Subcutaneous abdominal adipose tissue (tissue), 5 donors: ENCODE measurements at regions not wholly inside any gene's neighbourhood (a gene's known extent, or its start where the extent isn't known, plus 50 kb on each side); places are given as distances from the start of the nearest gene placed in this dataset.
"Not testable (repeated sequence)": the region's sequence is repeated elsewhere in the genome, so short reads cannot be mapped to it uniquely, and the experiment has no call there.

Experiments
- H3K27ac ChIP-seq: one replicate; pipeline ENCODE4 v1.7.0; 2013; ENCODE audit warnings: low read depth, mild to moderate bottlenecking, inconsistent platforms, low read length, moderate library complexity
- H3K27me3 ChIP-seq, 5 donors: one replicate each; pipeline ENCODE4 v1.7.0; 2013; ENCODE audit warnings: low read length in 5 of 5, inconsistent platforms in 1 of 5; ENCODE audit not compliant: control insufficient read depth in 5 of 5, insufficient read depth in 4 of 5
- H3K36me3 ChIP-seq, 5 donors: one replicate each; pipeline ENCODE4 v1.7.0; 2013; ENCODE audit warnings: low read length in 5 of 5; ENCODE audit not compliant: control insufficient read depth in 5 of 5, insufficient read depth in 5 of 5
- H3K4me1 ChIP-seq, 5 donors: one replicate each; pipeline ENCODE4 v1.7.0; 2013; ENCODE audit warnings: low read length in 5 of 5, mild to moderate bottlenecking in 3 of 5, moderate library complexity in 1 of 5; ENCODE audit not compliant: control insufficient read depth in 5 of 5, insufficient read depth in 5 of 5
- H3K4me3 ChIP-seq, 5 donors: one replicate each; pipeline ENCODE4 v1.7.0; 2013; ENCODE audit warnings: low read length in 5 of 5, low read depth in 1 of 5
- H3K9ac ChIP-seq, 5 donors: one replicate each; pipeline ENCODE4 v1.7.0; 2013; ENCODE audit warnings: low read length in 5 of 5, mild to moderate bottlenecking in 4 of 5, moderate library complexity in 3 of 5
- H3K9me3 ChIP-seq, 5 donors: one replicate each; pipeline ENCODE4 v1.7.0; 2013; ENCODE audit warnings: low read length in 5 of 5; ENCODE audit not compliant: control insufficient read depth in 5 of 5
- donor health status: healthy.
- donor health status: healthy.
- donor health status: healthy.
- donor health status: healthy.
- donor health status: healthy.

GRCh38 chr7:76131887-76132286 lies 69.8 kb upstream of the SRRM3 start:
- not testable (repeated sequence) for H3K4me1 ChIP-seq, H3K27me3 ChIP-seq, H3K4me3 ChIP-seq, H3K9ac ChIP-seq, H3K27ac ChIP-seq, H3K36me3 ChIP-seq, H3K9me3 ChIP-seq

DNA sequence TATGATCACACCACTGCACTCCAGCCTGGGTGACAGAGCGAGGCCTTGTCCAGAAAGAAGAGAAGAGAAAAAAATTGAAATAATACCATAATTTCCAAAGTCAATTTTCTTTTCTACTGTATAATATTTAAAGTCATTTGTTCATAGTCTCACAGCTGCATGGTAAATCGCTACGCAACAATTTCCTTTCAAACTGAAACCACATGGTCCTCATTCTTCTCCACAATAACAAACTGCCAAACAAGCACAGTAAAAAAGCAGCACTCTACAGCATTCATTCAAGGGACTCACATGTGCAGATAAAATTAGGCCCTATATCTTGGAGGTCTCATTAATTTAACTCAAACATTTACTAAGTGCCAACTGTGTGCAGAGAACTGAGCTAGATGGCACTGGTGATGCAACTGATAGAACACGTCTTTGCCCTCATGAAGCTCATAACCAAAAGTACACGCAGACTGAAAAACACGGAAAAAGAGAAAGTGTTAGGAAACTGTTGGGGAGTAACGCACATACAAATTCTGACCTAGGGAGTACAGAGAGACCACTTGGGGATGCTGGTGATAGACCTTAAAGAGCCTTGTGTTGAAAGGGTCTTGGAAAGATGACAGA lies 68.4 kb upstream of the SRRM3 start:
- Histone ChIP-seq H3K4me1 (no peaks in the 10 kb centered on the region), H3K27ac (no peak overlapping the region), H3K4me3 (no peak overlapping the region), H3K9me3 (no peaks in the 10 kb centered on the region), H3K9ac (no peak overlapping the region), H3K36me3 (no peaks in the 10 kb centered on the region), H3K27me3 (no peaks in the 10 kb centered on the region)

- Histone ChIP-seq H3K4me1 (no peaks in the 10 kb centered on the region), H3K27ac (no peak overlapping the region), H3K36me3 (no peaks in the 10 kb centered on the region), H3K9ac (no peak overlapping the region), H3K27me3 (no peaks in the 10 kb centered on the region), H3K9me3 (no peaks in the 10 kb centered on the region), H3K4me3 (no peak overlapping the region)
Observed at GRCh38 chr7:76133839-76134238, 67.9 kb upstream of the SRRM3 start.

DNA sequence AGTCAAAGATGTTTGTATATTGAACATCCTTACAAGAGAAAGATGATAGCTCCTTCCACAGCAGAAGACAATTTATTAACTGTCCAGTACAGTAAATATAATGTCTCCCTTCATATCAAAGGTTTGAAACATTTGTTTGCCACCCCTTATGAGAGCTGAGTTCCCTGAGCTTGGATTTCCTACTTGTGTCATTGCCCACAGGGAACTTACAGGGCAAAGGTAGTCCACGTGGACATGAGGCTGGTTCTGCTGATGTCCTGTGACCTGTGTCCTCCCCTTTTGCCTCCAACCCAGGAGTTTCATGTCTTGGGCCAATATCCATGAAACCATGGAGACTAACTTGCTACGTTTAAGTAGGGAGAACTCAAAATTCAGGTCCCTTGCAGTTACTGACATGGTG lies 66.4 kb upstream of the SRRM3 start:
- H3K9me3 ChIP-seq, H3K27ac ChIP-seq, H3K27me3 ChIP-seq, H3K9ac ChIP-seq, H3K4me3 ChIP-seq, H3K36me3 ChIP-seq, H3K4me1 ChIP-seq: not testable (repeated sequence)

DNA sequence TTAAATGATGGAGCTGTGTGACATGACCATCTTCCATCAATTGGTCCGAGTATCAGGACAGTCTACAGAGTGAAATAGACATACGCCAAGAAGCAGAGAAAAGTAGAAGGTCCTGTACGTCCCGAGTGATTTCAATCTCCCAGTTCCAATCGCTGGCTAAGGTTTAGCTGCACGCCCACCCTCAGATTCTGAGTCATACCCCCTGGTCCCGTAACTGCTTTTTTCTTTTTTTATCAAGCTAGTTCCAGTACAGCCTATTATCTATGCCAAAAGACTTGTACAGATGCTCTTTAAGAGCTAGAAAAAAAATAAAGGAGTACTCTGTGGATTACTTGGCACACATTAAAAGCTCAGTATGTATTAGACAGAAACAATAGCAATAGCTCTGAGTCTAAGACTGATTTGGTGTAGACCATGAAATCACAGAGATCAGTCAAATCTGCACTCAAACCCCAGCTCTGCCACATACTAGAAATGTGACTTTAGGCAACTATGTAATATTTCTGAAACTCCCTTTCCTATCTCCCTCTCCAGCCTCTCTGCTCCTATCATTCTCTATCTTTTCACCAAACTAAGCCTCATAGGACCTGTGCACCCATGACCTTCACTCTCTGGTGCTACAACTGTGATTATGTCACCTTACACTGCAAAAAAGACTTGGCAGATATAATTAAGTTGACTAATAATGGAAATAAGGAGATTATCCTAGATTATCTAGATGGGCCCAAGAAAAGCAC lies 63.0 kb upstream of the SRRM3 start:
- H3K4me1 ChIP-seq, H3K27me3 ChIP-seq, H3K9me3 ChIP-seq, H3K4me3 ChIP-seq, H3K9ac ChIP-seq, H3K27ac ChIP-seq, H3K36me3 ChIP-seq: not testable (repeated sequence)

- H3K36me3 ChIP-seq: no peaks in the 10 kb centered on the region
- no peaks in the 10 kb centered on the region for H3K27me3 ChIP-seq
- H3K9ac ChIP-seq: no peak overlapping the region
- no peaks in the 10 kb centered on the region for H3K9me3 ChIP-seq
- H3K4me1 ChIP-seq: no peaks in the 10 kb centered on the region
- H3K4me3 ChIP-seq: no peak overlapping the region
- H3K27ac ChIP-seq: no peak overlapping the region
Observed at GRCh38 chr7:76139670-76140069, 62.0 kb upstream of the SRRM3 start.

- H3K27ac ChIP-seq, H3K9me3 ChIP-seq, H3K27me3 ChIP-seq, H3K9ac ChIP-seq, H3K4me1 ChIP-seq, H3K4me3 ChIP-seq, H3K36me3 ChIP-seq: not testable (repeated sequence)
Observed at GRCh38 chr7:76140259-76140658, 61.4 kb upstream of the SRRM3 start.

GRCh38 chr7:76142861-76143260 lies 58.8 kb upstream of the SRRM3 start:
- no peaks in the 10 kb centered on the region for H3K9me3 ChIP-seq
- H3K36me3 ChIP-seq: no peaks in the 10 kb centered on the region
- H3K27me3 ChIP-seq: no peaks in the 10 kb centered on the region
- no peak overlapping the region for H3K9ac ChIP-seq
- no peak overlapping the region for H3K27ac ChIP-seq
- no peaks in the 10 kb centered on the region for H3K4me1 ChIP-seq
- no peak overlapping the region for H3K4me3 ChIP-seq

DNA sequence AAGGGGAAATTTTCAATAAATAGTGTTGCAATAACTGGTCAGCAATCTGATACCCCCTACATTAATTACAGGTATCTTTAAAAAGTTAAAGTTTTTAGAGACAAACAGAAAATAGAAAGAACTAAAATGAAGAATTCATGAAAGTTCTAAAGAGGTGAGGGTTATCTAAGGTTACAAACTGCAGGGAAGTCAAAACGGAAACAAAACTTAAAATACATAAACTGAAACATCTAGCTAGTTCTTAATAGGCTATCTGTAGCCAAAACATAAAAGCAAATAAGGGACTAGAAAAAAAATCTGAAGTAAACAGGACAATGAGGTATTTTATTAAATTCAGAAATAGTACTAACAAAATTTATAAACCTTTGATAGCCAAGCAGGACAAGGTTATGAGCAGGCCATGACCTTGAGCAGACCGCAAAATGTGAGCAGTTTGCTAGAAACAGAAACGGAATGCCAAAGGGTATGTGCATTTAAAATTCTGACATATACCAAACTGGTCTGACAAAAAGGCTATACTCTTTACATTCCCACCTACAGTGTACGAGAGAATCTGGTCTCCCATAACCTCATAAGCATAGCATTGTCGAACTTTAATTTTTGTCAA lies 56.9 kb upstream of the SRRM3 start:
- not testable (repeated sequence) for H3K4me1 ChIP-seq, H3K9ac ChIP-seq, H3K27me3 ChIP-seq, H3K4me3 ChIP-seq, H3K36me3 ChIP-seq, H3K9me3 ChIP-seq, H3K27ac ChIP-seq

GRCh38 chr7:76146374-76146773 lies 55.3 kb upstream of the SRRM3 start:
- Histone ChIP-seq H3K27me3 (peaks cover 0 to 7% (median 3%) of the 10 kb centered on the region in 5 donors), H3K27ac (no peak overlapping the region), H3K9me3 (no peaks in the 10 kb centered on the region), H3K36me3 (no peaks in the 10 kb centered on the region), H3K4me1 (peaks cover 0 to 7% (median 0%) of the 10 kb centered on the region in 5 donors), H3K4me3 (no peak overlapping the region), H3K9ac (no peak overlapping the region)
